COLO829 (cell line): ENCODE measurements at regions not wholly inside any gene's neighbourhood (a gene's known extent, or its start where the extent isn't known, plus 50 kb on each side); places are given as distances from the start of the nearest gene placed in this dataset.
A peak's percentile ranks its signal among the peaks of the same experiment; 100 is the strongest.
"Not testable (repeated sequence)": the region's sequence is repeated elsewhere in the genome, so short reads cannot be mapped to it uniquely, and the experiment has no call there.

Source experiments
- DNase-seq: peaks from one replicate; pipeline ENCODE4 v3.0.0; 2012; ENCODE audit warnings: low spot score

DNA sequence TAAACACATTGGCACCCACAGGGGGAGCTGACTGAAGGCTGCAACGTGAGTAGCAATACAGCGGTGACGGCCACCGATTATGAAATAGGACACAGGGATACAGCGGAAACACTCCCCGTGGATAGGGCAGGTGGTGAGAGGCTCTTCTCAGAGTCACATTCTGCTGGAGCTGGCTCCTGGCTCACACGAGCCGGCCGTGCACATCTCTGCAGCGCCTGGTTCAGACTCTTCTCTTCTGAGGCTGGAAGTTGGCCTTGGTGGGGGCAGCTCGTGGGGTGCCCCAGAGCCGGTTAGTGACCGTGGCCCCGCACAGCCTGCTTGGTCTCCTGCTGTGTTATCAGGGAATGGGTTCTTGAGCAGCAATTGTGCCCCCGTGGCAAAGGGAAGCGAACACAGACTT is 61.3 kb upstream of the EN2 start:
- no peak for DNase-seq

- not testable (repeated sequence) for DNase-seq
Measured at GRCh38 chr7:155397758-155398714, 59.9 kb upstream of the EN2 start.

- DNase-seq: no peak
Measured at GRCh38 chr7:155398944-155399343, 59.0 kb upstream of the EN2 start.

- DNase-seq: no peak
Measured at GRCh38 chr7:155399577-155399976, 58.4 kb upstream of the EN2 start.

- DNase-seq: no peak
Measured at GRCh38 chr7:155401231-155401630, 56.7 kb upstream of the EN2 start.

GRCh38 chr7:155401884-155402283 is 56.0 kb upstream of the EN2 start:
- no peak for DNase-seq

- peak; percentile 60 for DNase-seq
Measured at GRCh38 chr7:155402941-155403340, 55.0 kb upstream of the EN2 start.

- no peak for DNase-seq
Measured at GRCh38 chr7:155404976-155405375, 53.0 kb upstream of the EN2 start.

DNA sequence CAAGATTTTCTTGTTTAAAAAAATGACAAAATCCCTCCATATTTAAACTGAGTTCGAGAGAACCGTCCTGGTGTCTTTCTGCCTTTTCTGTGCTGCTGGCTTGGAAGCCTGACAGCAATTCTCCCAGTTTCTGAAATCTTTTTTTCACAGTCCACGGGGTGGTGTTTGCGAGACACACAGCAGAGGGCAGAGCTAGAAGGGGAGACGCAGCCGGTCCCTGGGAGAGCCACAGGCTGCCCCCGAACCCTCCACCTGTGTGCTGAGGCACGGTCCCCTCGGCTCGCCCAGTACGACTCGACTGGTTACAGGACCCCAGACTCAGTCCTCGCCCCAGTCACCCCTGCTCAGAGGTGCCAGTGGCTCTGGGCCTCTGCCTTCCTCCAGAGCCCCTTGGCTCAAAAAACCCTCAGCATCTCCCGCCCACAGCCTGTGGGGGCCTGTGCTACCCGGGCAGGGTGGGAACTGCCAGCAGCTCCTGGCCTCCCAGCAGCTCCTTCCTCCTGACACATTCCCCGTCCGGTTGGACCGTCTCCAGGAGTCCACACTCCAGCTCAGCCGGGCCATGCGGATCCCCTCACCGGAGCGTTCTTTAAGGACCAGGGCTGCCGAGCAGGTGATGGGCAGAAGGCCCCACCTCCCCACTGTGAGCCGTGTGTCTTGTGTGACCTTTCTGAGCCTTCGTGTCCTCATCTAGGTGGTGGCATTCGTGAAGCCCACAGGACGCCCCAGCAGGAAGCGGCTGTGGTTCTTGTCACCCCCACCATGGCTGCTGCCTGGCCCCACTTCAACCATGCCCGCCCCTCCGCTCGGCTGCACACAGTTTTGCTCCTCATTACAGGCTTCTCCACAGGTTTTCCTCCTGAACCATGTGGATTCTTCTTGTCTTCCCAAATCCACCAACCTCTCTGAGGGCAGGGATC is 52.3 kb upstream of the EN2 start:
- DNase-seq: peak; percentile 10

GRCh38 chr7:155407799-155408198 is 50.1 kb upstream of the EN2 start:
- DNase-seq: no peak
